ENCODE measurements at regions not wholly inside any gene's neighbourhood (a gene's known extent, or its start where the extent isn't known, plus 50 kb on each side); places are given as distances from the start of the nearest gene placed in this dataset.

- ATAC-seq = no peak
- no peak for TF ChIP-seq RARB (CRISPR knock-in tag; IDR thresholded peaks at IDR 0.05)
- TF ChIP-seq GLIS3 (CRISPR knock-in tag; IDR thresholded peaks at IDR 0.05) = no peak
- TF ChIP-seq ZNF8 (CRISPR knock-in tag; IDR thresholded peaks at IDR 0.05) = no peak
- TF ChIP-seq ZFP30 (CRISPR knock-in tag; IDR thresholded peaks at IDR 0.05) = no peak
- no peak for TF ChIP-seq ZNF565 (CRISPR knock-in tag; conservative IDR thresholded peaks at IDR 0.05; ENCODE audit: low read depth)
- no peak for TF ChIP-seq SNAI2 (CRISPR knock-in tag; IDR thresholded peaks at IDR 0.05)
- no peak for TF ChIP-seq PATZ1 (CRISPR knock-in tag; IDR thresholded peaks at IDR 0.05; ENCODE audit: borderline replicate concordance)
- no peak for TF ChIP-seq ISL1 (CRISPR knock-in tag; IDR thresholded peaks at IDR 0.05)
- TF ChIP-seq BACH2 (CRISPR knock-in tag; IDR thresholded peaks at IDR 0.05; ENCODE audit: borderline replicate concordance) = no peak
- TF ChIP-seq ARNTL (CRISPR knock-in tag; IDR thresholded peaks at IDR 0.05; ENCODE audit: borderline replicate concordance, low read depth) = no peak
- TF ChIP-seq CSDC2 (CRISPR knock-in tag; IDR thresholded peaks at IDR 0.05) = no peak
- no peak for TF ChIP-seq ZNF70 (CRISPR knock-in tag; IDR thresholded peaks at IDR 0.05)
- no peak for TF ChIP-seq POU6F1 (CRISPR knock-in tag; IDR thresholded peaks at IDR 0.05; ENCODE audit: borderline replicate concordance, low read depth)
- no peak for TF ChIP-seq PPARA (CRISPR knock-in tag; IDR thresholded peaks at IDR 0.05; ENCODE audit: borderline replicate concordance)
- no peak for TF ChIP-seq CSRNP3 (CRISPR knock-in tag; IDR thresholded peaks at IDR 0.05)
- TF ChIP-seq TOX (CRISPR knock-in tag; IDR thresholded peaks at IDR 0.05; ENCODE audit: borderline replicate concordance) = no peak
- no peak for TF ChIP-seq OSR1 (CRISPR knock-in tag; IDR thresholded peaks at IDR 0.05)
- no peak for TF ChIP-seq ZC3H10 (CRISPR knock-in tag; IDR thresholded peaks at IDR 0.05)
- TF ChIP-seq ZFP3 (CRISPR knock-in tag; IDR thresholded peaks at IDR 0.05) = no peak
These were observed 250.9 kb upstream of the IGF1R start for GRCh38 chr15:98397419-98397818.

- no peak for ATAC-seq
- no peak for TF ChIP-seq CREB5 (CRISPR knock-in tag; IDR thresholded peaks at IDR 0.05; ENCODE audit: low read depth)
- no peak for TF ChIP-seq ZNF70 (CRISPR knock-in tag; IDR thresholded peaks at IDR 0.05)
- TF ChIP-seq CSRNP3 (CRISPR knock-in tag; IDR thresholded peaks at IDR 0.05) = no peak
- TF ChIP-seq ZC3H10 (CRISPR knock-in tag; IDR thresholded peaks at IDR 0.05) = no peak
- TF ChIP-seq ARNTL (CRISPR knock-in tag; IDR thresholded peaks at IDR 0.05; ENCODE audit: borderline replicate concordance, low read depth) = no peak
- TF ChIP-seq POU6F1 (CRISPR knock-in tag; IDR thresholded peaks at IDR 0.05; ENCODE audit: borderline replicate concordance, low read depth) = no peak
- TF ChIP-seq SNAI2 (CRISPR knock-in tag; IDR thresholded peaks at IDR 0.05) = no peak
- TF ChIP-seq TCF4 (CRISPR knock-in tag; IDR thresholded peaks at IDR 0.05; ENCODE audit: borderline replicate concordance) = no peak
- TF ChIP-seq ZFP30 (CRISPR knock-in tag; IDR thresholded peaks at IDR 0.05) = no peak
- no peak for TF ChIP-seq ZNF565 (CRISPR knock-in tag; conservative IDR thresholded peaks at IDR 0.05; ENCODE audit: low read depth)
- no peak for TF ChIP-seq OSR1 (CRISPR knock-in tag; IDR thresholded peaks at IDR 0.05)
- no peak for TF ChIP-seq BACH2 (CRISPR knock-in tag; IDR thresholded peaks at IDR 0.05; ENCODE audit: borderline replicate concordance)
These were observed 250.3 kb upstream of the IGF1R start for GRCh38 chr15:98398056-98398455.
